ENCODE measurements at regions not wholly inside any gene's neighbourhood (a gene's known extent, or its start where the extent isn't known, plus 50 kb on each side); places are given as distances from the start of the nearest gene placed in this dataset.

GRCh38 chr6:167760979-167761793 lies 65.5 kb upstream of the AFDN start (continued):
- no peak for TF ChIP-seq MAFG (CRISPR knock-in tag; IDR thresholded peaks at IDR 0.05)
- no peak for TF ChIP-seq GMEB1 (CRISPR knock-in tag; IDR thresholded peaks at IDR 0.05; ENCODE audit: borderline replicate concordance)
- no peak for TF ChIP-seq GATA4 (IDR thresholded peaks at IDR 0.05; ENCODE audit: borderline replicate concordance, low read depth)
- TF ChIP-seq ZNF672 (CRISPR knock-in tag; IDR thresholded peaks at IDR 0.05): no peak; the same call in 1 of the 2 replicates
- no peak for TF ChIP-seq DDIT3 (CRISPR knock-in tag; IDR thresholded peaks at IDR 0.05)
- TF ChIP-seq, protein P1, sequence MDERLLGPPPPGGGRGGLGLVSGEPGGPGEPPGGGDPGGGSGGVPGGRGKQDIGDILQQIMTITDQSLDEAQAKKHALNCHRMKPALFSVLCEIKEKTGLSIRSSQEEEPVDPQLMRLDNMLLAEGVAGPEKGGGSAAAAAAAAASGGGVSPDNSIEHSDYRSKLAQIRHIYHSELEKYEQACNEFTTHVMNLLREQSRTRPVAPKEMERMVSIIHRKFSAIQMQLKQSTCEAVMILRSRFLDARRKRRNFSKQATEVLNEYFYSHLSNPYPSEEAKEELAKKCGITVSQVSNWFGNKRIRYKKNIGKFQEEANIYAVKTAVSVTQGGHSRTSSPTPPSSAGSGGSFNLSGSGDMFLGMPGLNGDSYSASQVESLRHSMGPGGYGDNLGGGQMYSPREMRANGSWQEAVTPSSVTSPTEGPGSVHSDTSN (CRISPR knock-in tag; IDR thresholded peaks at IDR 0.05): no peak
- no peak for TF ChIP-seq TEAD2 (CRISPR knock-in tag; IDR thresholded peaks at IDR 0.05)
- peak; percentile 65; the same call in 1 of the 2 replicates for TF ChIP-seq POGZ (CRISPR knock-in tag; IDR thresholded peaks at IDR 0.05)
- TF ChIP-seq ZNF354B (CRISPR knock-in tag; IDR thresholded peaks at IDR 0.05): no peak
- TF ChIP-seq GABPB1 (CRISPR knock-in tag; IDR thresholded peaks at IDR 0.05): peak; percentile 44
- TF ChIP-seq YY1 (IDR thresholded peaks at IDR 0.05; ENCODE audit: insufficient read depth, insufficient replicate concordance, low read depth, low read length): peak; percentile 18
- TF ChIP-seq GPN1 (CRISPR knock-in tag; IDR thresholded peaks at IDR 0.05; ENCODE audit: borderline replicate concordance): no peak
- TF ChIP-seq, protein P2, sequence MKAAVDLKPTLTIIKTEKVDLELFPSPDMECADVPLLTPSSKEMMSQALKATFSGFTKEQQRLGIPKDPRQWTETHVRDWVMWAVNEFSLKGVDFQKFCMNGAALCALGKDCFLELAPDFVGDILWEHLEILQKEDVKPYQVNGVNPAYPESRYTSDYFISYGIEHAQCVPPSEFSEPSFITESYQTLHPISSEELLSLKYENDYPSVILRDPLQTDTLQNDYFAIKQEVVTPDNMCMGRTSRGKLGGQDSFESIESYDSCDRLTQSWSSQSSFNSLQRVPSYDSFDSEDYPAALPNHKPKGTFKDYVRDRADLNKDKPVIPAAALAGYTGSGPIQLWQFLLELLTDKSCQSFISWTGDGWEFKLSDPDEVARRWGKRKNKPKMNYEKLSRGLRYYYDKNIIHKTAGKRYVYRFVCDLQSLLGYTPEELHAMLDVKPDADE (CRISPR knock-in tag; IDR thresholded peaks at IDR 0.05): no peak
- no peak for TF ChIP-seq MATR3 (CRISPR knock-in tag; IDR thresholded peaks at IDR 0.05)
- peak; percentile 36 for TF ChIP-seq XRCC5 (optimal IDR thresholded peaks at IDR 0.05; ENCODE audit: low read length)
- no peak for TF ChIP-seq ZNF773 (CRISPR knock-in tag; IDR thresholded peaks at IDR 0.05; ENCODE audit: borderline replicate concordance)
- TF ChIP-seq, protein P3, sequence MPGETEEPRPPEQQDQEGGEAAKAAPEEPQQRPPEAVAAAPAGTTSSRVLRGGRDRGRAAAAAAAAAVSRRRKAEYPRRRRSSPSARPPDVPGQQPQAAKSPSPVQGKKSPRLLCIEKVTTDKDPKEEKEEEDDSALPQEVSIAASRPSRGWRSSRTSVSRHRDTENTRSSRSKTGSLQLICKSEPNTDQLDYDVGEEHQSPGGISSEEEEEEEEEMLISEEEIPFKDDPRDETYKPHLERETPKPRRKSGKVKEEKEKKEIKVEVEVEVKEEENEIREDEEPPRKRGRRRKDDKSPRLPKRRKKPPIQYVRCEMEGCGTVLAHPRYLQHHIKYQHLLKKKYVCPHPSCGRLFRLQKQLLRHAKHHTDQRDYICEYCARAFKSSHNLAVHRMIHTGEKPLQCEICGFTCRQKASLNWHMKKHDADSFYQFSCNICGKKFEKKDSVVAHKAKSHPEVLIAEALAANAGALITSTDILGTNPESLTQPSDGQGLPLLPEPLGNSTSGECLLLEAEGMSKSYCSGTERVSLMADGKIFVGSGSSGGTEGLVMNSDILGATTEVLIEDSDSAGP (CRISPR knock-in tag; IDR thresholded peaks at IDR 0.05; ENCODE audit: borderline replicate concordance): peak; percentile 82
- peak; percentile 25; the same call in 1 of the 2 replicates for TF ChIP-seq SIX1 (CRISPR knock-in tag; IDR thresholded peaks at IDR 0.05; ENCODE audit: borderline replicate concordance)
- TF ChIP-seq TAF15 (IDR thresholded peaks at IDR 0.05; ENCODE audit: low read depth, low read length, poor library complexity, severe bottlenecking): no peak
- no peak for TF ChIP-seq NFATC3 (CRISPR knock-in tag; IDR thresholded peaks at IDR 0.05)
- no peak for TF ChIP-seq ZNF878 (CRISPR knock-in tag; IDR thresholded peaks at IDR 0.05)
- no peak for TF ChIP-seq ZNF709 (CRISPR knock-in tag; IDR thresholded peaks at IDR 0.05)
- no peak; the same call in 1 of the 2 replicates for TF ChIP-seq ZNF782 (CRISPR knock-in tag; IDR thresholded peaks at IDR 0.05; ENCODE audit: borderline replicate concordance)
- TF ChIP-seq GATAD2A (CRISPR knock-in tag; IDR thresholded peaks at IDR 0.05): peak; percentile 84
- TF ChIP-seq KAT8 (CRISPR knock-in tag; IDR thresholded peaks at IDR 0.05): no peak; the same call in 1 of the 2 replicates
- TF ChIP-seq ZNF343 (CRISPR knock-in tag; IDR thresholded peaks at IDR 0.05): no peak
